ENCODE measurements at regions not wholly inside any gene's neighbourhood (a gene's known extent, or its start where the extent isn't known, plus 50 kb on each side); places are given as distances from the start of the nearest gene placed in this dataset.

DNA sequence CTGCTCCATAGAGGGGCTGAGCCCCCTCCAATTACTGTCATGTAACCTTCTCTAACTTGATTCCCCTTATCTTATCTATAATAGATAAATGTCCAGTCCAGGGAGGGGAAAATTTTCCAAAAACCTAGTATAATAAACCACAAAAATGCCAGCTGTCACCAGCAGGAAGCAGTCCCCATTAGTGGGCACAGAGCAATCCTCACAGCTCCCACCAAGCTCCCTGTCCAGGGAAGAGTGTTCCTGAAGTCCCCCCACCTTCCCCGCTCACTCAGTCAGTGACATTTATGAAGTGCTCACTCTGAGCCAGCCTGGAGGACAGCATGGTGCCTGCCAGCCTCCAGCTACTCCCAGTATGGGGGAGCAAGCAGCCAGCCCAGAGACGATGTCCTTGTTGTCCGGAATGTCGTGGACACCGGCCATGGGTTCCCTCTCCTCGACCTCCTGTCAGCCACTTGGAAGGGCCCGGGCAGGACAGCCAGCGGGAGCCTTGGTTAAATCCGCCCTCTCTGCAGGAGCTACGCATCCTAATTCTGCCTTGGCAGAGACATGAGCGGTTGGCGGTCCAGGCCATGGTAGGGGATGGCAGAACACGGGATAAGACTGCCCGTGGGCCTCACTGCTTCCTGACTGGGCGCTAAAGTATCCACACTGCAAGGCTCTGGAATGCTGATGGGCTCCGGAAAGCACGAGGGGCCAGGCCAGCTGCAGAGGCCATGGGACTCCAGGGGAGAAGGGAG is 102.0 kb upstream of the CDH5 start:
- DNase-seq (ENCODE audit: low read depth), result no peak
- in situ Hi-C loops (cut with HindIII; ENCODE audit: low sequenced_read_pairs), result loop anchor here (5.0 to 25.0 kb wide), 2 partner anchors 132 to 1152 kb away; partner anchors contain the start of gene CDH11
- TF ChIP-seq, protein P1, sequence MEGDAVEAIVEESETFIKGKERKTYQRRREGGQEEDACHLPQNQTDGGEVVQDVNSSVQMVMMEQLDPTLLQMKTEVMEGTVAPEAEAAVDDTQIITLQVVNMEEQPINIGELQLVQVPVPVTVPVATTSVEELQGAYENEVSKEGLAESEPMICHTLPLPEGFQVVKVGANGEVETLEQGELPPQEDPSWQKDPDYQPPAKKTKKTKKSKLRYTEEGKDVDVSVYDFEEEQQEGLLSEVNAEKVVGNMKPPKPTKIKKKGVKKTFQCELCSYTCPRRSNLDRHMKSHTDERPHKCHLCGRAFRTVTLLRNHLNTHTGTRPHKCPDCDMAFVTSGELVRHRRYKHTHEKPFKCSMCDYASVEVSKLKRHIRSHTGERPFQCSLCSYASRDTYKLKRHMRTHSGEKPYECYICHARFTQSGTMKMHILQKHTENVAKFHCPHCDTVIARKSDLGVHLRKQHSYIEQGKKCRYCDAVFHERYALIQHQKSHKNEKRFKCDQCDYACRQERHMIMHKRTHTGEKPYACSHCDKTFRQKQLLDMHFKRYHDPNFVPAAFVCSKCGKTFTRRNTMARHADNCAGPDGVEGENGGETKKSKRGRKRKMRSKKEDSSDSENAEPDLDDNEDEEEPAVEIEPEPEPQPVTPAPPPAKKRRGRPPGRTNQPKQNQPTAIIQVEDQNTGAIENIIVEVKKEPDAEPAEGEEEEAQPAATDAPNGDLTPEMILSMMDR (IDR thresholded peaks at IDR 0.05; ENCODE audit: low read depth, low read length, missing control alignments), result no peak
- no peak overlapping the region for H3K4me3 ChIP-seq (ENCODE audit: low read depth, low read length)

DNA sequence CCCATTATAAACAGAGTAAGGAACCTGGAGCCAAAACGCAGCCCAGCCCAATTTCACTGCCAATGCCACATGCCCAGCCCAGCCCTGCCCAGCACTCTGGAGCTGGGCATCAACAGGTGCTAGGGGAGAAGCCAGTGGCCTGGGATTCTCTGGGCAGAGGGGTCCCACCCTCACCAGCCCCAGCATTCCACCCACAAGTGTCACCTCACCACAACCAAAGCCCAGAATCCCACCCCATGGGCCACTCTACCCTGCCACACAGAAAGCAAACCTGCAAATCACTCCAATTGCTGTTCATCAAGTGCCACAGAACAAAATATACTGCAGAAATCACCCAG is 102.5 kb upstream of the CDH5 start:
- TF ChIP-seq, protein P1 (IDR thresholded peaks at IDR 0.05; ENCODE audit: low read depth, low read length, missing control alignments), result no peak
- DNase-seq (ENCODE audit: low read depth), result no peak
- no peak overlapping the region for H3K4me3 ChIP-seq (ENCODE audit: low read depth, low read length)
- in situ Hi-C loops (cut with HindIII; ENCODE audit: low sequenced_read_pairs), result loop anchor here (25.0 kb wide), 1 partner anchor 1152 kb away; the partner anchor contains the start of gene CDH11

DNA sequence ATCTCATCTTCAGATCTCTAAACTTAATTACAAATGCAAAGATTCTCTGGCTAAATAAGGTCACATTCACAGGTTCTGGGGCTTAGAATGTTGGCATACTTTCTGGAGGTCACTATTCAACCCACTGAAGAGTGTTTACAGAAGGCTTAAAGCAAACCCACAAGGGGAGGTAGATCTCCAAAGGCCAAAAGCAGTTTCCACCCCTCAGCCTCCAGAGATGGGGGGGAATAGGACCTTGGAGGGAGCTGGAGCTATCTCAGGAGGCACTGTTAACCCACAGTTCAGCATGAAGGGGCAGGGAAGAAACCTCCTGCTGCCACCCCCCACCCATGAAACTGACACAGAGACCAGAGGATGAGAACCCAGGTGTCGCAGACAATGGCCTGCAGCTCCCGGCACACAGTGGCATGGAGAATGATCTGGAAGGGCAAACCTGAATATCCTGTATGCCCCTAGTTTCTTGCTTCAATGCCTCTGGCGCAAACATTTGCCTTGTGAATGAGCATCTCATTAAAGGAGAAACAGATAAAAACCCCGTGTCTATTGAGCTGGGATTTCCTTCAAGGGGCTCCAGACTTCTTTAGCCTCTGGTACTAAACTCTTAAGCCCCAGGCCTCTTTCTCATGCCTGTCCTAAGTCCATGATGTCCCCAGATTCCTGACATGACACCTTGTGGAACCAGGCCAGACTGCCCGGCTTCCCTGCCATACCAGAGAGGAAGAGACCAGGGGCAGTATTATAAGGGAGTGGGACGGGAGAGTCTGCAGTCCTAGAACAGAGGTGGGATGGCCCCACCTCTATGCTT is 103.1 kb upstream of the CDH5 start:
- no peak for DNase-seq (ENCODE audit: low read depth)
- no peak overlapping the region for H3K4me3 ChIP-seq (ENCODE audit: low read depth, low read length)
- TF ChIP-seq, protein P1 (IDR thresholded peaks at IDR 0.05; ENCODE audit: low read depth, low read length, missing control alignments), result no peak
- in situ Hi-C loops (cut with HindIII; ENCODE audit: low sequenced_read_pairs), result loop anchor here (25.0 kb wide), 1 partner anchor 1151 kb away; the partner anchor contains the start of gene CDH11

DNA sequence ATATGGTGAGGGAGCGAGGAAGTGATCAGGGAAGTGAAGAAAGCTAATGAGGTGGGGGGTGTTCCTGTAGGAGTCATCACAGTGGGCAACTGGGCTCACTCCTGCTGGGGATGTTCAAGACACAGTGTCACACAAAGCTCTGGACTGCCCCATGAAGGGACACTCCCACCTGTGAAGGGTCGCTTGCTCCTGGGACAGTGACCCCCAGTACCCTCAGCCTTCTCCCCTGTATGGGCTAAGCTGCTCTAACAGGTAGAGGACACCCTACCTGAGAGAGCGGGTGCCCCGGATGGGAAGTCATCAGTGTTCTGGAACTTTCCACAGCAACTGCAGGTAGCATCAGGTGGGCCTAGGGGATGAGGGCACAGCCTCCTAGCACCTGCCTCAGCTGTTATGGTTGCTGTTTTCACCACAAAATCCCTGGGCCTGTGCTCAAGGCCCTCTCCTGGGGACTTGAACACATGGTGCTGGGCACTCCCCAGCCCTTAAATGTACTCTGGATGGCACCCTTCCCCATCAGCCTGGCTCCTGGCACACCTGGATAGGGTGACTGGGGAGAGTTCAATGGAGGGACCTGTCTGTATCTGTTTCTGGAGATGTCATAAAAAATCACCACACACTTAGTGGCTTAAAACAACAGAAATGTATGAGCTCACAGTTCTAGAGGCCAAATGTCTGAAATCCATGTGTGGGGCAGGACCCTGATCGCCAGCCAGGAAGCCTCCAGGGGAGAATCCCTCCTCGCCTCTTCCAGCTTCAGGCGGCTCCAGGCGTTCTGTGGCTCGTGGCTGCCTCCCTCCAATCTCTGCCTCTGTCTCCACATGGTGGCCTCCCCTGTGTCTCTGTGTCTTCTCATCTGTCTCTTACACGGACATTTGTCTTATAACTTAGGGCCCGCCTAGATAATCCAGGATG is 104.0 kb upstream of the CDH5 start:
- H3K4me3 ChIP-seq (ENCODE audit: low read depth, low read length), result no peak overlapping the region
- no peak for DNase-seq (ENCODE audit: low read depth)
- in situ Hi-C loops (cut with HindIII; ENCODE audit: low sequenced_read_pairs), result loop anchor here (25.0 kb wide), 1 partner anchor 1150 kb away; the partner anchor contains the start of gene CDH11
- TF ChIP-seq, protein P1 (IDR thresholded peaks at IDR 0.05; ENCODE audit: low read depth, low read length, missing control alignments), result no peak

DNA sequence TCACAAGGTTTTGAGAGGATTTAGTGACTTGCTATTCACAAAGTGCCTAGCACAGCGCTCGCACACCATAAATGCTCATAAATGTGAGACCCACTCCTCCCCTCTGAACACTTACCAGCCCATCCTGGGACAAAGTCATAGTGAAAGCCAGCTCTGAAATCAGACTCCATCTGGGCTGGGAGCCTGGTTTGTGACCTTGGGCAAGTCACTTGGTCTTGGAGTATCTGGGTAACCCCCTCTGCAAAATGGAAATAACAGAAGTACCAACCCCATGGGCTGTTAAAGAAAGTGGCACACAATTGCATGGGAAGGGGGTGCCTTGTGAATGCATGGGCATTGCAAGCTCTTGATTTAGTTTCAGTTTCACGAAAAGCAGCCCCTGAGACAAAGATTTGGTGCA is 104.7 kb upstream of the CDH5 start:
- DNase-seq (ENCODE audit: low read depth), result no peak
- in situ Hi-C loops (cut with HindIII; ENCODE audit: low sequenced_read_pairs), result loop anchor here (25.0 kb wide), 1 partner anchor 1150 kb away; the partner anchor contains the start of gene CDH11
- TF ChIP-seq, protein P1 (IDR thresholded peaks at IDR 0.05; ENCODE audit: low read depth, low read length, missing control alignments), result no peak
- H3K4me3 ChIP-seq (ENCODE audit: low read depth, low read length), result no peak overlapping the region

Measured in astrocyte of the cerebellum (primary cell).